Hepatocyte (in vitro differentiated cells): ENCODE measurements at regions not wholly inside any gene's neighbourhood (a gene's known extent, or its start where the extent isn't known, plus 50 kb on each side); places are given as distances from the start of the nearest gene placed in this dataset.

ENCODE experiments used
- DNase-seq: peaks from one replicate; pipeline ENCODE4 v3.0.0-alpha.2; 2016; ENCODE audit warnings: low spot score
- H2AFZ ChIP-seq: fragments of 200-600 bp; sonication (generic); 2 replicates; pipeline ENCODE4 v1.6.0; 2016; ENCODE audit warnings: antibody characterized with exemption, mild to moderate bottlenecking
- H3K27ac ChIP-seq: fragments of 200-600 bp; sonication (generic); 2 replicates; pipeline ENCODE4 v1.5.1; 2016; ENCODE audit warnings: mild to moderate bottlenecking
- H3K27me3 ChIP-seq: fragments of 200-600 bp; sonication (generic); 2 replicates; pipeline ENCODE4 v1.6.1; 2016
- H3K36me3 ChIP-seq: fragments of 200-600 bp; sonication (generic); replicated peaks from 2 replicates; pipeline ENCODE4 v1.5.1; 2016; ENCODE audit warnings: low read depth; ENCODE audit not compliant: insufficient read depth
- H3K4me1 ChIP-seq: fragments of 200-600 bp; sonication (generic); 2 replicates; pipeline ENCODE4 v1.5.1; 2016; ENCODE audit warnings: mild to moderate bottlenecking, moderate library complexity; ENCODE audit not compliant: insufficient read depth
- H3K4me2 ChIP-seq: fragments of 200-600 bp; sonication (generic); 2 replicates; pipeline ENCODE4 v1.6.0; 2016
- H3K4me3 ChIP-seq: fragments of 200-600 bp; sonication (generic); 2 replicates; pipeline ENCODE4 v1.5.1; 2016; ENCODE audit warnings: mild to moderate bottlenecking
- H3K79me2 ChIP-seq: fragments of 200-600 bp; sonication (generic); 2 replicates; pipeline ENCODE4 v1.6.0; 2017; ENCODE audit warnings: mild to moderate bottlenecking
- H3K9me2 ChIP-seq: fragments of 200-600 bp; sonication (generic); replicated peaks from 2 replicates; pipeline ENCODE4 v1.6.0; 2017; ENCODE audit warnings: mild to moderate bottlenecking; ENCODE audit not compliant: insufficient read depth
- H3K9me3 ChIP-seq: fragments of 200-600 bp; sonication (generic); 2 replicates; pipeline ENCODE4 v1.5.1; 2016; ENCODE audit warnings: low read depth, mild to moderate bottlenecking
- H4K20me1 ChIP-seq: fragments of 200-600 bp; sonication (generic); 2 replicates; pipeline ENCODE4 v1.6.0; 2016; ENCODE audit warnings: mild to moderate bottlenecking; ENCODE audit not compliant: insufficient read depth, poor library complexity, severe bottlenecking
- EZH2 ChIP-seq: fragments of 200-600 bp; sonication (generic); IDR thresholded peaks from 2 replicates; pipeline ENCODE4 v1.6.1; 2016; ENCODE audit warnings: antibody characterized with exemption, mild to moderate bottlenecking, borderline replicate concordance
- EZH2phosphoT487 ChIP-seq: fragments of 200-600 bp; sonication (generic); IDR thresholded peaks from one replicate; pipeline ENCODE4 v1.6.1; 2018; ENCODE audit warnings: antibody characterized with exemption, mild to moderate bottlenecking, low read depth, moderate library complexity; ENCODE audit not compliant: unreplicated experiment, severe bottlenecking
- WGBS: methylation state at CpG from one replicate; pipeline ENCODE4 v1.1.6; 2016; ENCODE audit warnings: low lambda C conversion rate; ENCODE audit errors: missing lambda C conversion rate; 5-methylcytosine and 5-hydroxymethylcytosine counted together
- TF ChIP-seq, protein P1 (sequence below): fragments of 200-600 bp; sonication (generic); IDR thresholded peaks from 2 replicates; pipeline ENCODE4 v1.5.1; 2016; ENCODE audit warnings: antibody characterized with exemption, mild to moderate bottlenecking; ENCODE audit not compliant: poor library complexity

DNA sequence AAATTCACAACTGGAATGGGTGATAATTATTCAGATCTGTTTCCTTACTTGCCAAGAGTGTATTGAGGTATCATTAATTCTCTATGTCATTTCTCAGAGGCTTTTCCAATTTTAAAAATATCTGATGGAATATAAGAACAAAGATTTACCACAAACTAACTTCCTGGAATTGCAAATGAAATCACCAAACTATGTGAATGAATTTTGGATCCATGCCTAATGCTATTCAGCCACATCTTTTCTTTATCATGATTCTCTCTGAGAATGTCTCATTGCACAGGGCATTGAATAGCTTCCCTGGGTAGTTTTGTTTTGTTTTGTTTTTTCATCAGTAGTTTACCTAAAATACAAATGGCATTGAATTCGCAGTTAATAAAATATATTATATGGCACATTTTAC, 146.9 kb upstream of the FBN2 start:
- Histone ChIP-seq H3K27me3 (no peaks in the 10 kb centered on the region), H3K79me2 (no peaks in the 10 kb centered on the region), H2AFZ (no peak overlapping the region), H4K20me1 (no peaks in the 10 kb centered on the region), H3K4me3 (no peak overlapping the region), H3K36me3 (no peaks in the 10 kb centered on the region), H3K27ac (no peak overlapping the region), H3K4me2 (no peak overlapping the region), H3K9me2 (no peaks in the 10 kb centered on the region), H3K9me3 (no peaks in the 10 kb centered on the region), H3K4me1 (peaks cover 3% of the 10 kb centered on the region)
- WGBS = 94% methylated on average over 1 of the region's 1 CpG
- no peak for DNase-seq
- TF ChIP-seq, protein P1, sequence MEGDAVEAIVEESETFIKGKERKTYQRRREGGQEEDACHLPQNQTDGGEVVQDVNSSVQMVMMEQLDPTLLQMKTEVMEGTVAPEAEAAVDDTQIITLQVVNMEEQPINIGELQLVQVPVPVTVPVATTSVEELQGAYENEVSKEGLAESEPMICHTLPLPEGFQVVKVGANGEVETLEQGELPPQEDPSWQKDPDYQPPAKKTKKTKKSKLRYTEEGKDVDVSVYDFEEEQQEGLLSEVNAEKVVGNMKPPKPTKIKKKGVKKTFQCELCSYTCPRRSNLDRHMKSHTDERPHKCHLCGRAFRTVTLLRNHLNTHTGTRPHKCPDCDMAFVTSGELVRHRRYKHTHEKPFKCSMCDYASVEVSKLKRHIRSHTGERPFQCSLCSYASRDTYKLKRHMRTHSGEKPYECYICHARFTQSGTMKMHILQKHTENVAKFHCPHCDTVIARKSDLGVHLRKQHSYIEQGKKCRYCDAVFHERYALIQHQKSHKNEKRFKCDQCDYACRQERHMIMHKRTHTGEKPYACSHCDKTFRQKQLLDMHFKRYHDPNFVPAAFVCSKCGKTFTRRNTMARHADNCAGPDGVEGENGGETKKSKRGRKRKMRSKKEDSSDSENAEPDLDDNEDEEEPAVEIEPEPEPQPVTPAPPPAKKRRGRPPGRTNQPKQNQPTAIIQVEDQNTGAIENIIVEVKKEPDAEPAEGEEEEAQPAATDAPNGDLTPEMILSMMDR = no peak
- no peak for TF ChIP-seq EZH2phosphoT487
- no peak for TF ChIP-seq EZH2

DNA sequence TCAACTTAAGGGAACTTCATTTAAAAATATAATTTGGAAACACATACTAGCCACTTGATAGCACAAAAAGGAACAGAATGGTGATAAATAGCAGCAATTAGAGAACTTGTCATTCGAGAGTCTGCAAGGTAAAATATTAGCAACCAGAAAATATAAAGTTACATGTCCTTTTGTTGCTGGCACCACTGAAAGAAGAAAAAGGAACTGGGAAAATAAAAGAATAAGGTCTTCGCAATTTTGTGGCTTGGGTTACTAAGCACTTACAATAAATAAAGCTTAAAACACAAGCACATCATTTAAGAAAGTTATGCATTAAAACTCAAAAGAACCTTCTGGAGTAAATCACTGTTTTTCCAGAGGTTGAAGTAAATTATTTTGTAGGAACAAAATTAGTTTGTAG, 149.9 kb upstream of the FBN2 start:
- H3K9me3 ChIP-seq = no peaks in the 10 kb centered on the region
- H3K79me2 ChIP-seq = no peaks in the 10 kb centered on the region
- no peak overlapping the region for H3K4me3 ChIP-seq
- DNase-seq = no peak
- TF ChIP-seq, protein P1 = no peak
- no peak for TF ChIP-seq EZH2
- TF ChIP-seq EZH2phosphoT487 = no peak
- 91% methylated on average over 2 of the region's 2 CpGs for WGBS
- H3K27me3 ChIP-seq = no peaks in the 10 kb centered on the region
- no peak overlapping the region for H3K27ac ChIP-seq
- H2AFZ ChIP-seq = no peak overlapping the region
- H4K20me1 ChIP-seq = no peaks in the 10 kb centered on the region
- H3K4me2 ChIP-seq = no peak overlapping the region
- no peaks in the 10 kb centered on the region for H3K36me3 ChIP-seq
- H3K4me1 ChIP-seq = no peaks in the 10 kb centered on the region
- H3K9me2 ChIP-seq = no peaks in the 10 kb centered on the region

DNA sequence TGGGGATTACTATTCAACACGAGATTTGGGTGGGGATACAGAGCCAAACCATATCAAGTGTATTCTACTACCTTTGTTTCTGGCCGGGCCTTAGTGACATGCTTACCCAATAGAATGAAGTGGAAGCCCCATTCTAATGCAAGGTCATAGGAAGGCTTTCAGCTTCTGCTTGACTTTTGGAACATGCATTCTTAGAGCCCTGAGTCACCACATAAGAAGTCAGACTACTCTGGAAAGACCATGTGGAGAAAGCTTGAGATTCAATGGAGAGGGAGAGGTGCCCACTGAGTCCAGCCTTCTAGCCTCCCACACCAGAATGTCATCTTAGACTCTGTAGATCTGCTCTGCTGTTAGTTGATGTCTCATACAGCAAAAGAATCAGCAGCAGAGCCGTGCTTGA, 155.7 kb upstream of the FBN2 start:
- no peak overlapping the region for H3K27ac ChIP-seq
- no peaks in the 10 kb centered on the region for H3K79me2 ChIP-seq
- H3K4me2 ChIP-seq = no peak overlapping the region
- H3K27me3 ChIP-seq = no peaks in the 10 kb centered on the region
- H3K36me3 ChIP-seq = no peaks in the 10 kb centered on the region
- no peak overlapping the region for H3K4me3 ChIP-seq
- no peaks in the 10 kb centered on the region for H3K9me3 ChIP-seq
- TF ChIP-seq EZH2 (no peak), EZH2phosphoT487 (no peak)
- TF ChIP-seq, protein P1 = no peak
- no peaks in the 10 kb centered on the region for H3K9me2 ChIP-seq
- 90% methylated on average over 3 of the region's 3 CpGs for WGBS
- no peaks in the 10 kb centered on the region for H3K4me1 ChIP-seq
- H4K20me1 ChIP-seq = no peaks in the 10 kb centered on the region
- H2AFZ ChIP-seq = no peak overlapping the region
- no peak for DNase-seq
